NCI-H345 treated with DMSO at 0.1 percent for 48 hours (cell line): ENCODE measurements at regions not wholly inside any gene's neighbourhood (a gene's known extent, or its start where the extent isn't known, plus 50 kb on each side); places are given as distances from the start of the nearest gene placed in this dataset.
"Not testable (repeated sequence)": the region's sequence is repeated elsewhere in the genome, so short reads cannot be mapped to it uniquely, and the experiment has no call there.

ENCODE experiments used
- DNase-seq: peaks from one replicate; lab custom pipeline; 2025; ENCODE audit not compliant: unreplicated experiment; lab: John Stamatoyannopoulos, UW

GRCh38 chr9:97772145-97772544, 75.0 kb upstream of the XPA start:
- DNase-seq, result no peak

- no peak for DNase-seq
Observed at GRCh38 chr9:97773091-97773490, 76.0 kb upstream of the XPA start.

DNA sequence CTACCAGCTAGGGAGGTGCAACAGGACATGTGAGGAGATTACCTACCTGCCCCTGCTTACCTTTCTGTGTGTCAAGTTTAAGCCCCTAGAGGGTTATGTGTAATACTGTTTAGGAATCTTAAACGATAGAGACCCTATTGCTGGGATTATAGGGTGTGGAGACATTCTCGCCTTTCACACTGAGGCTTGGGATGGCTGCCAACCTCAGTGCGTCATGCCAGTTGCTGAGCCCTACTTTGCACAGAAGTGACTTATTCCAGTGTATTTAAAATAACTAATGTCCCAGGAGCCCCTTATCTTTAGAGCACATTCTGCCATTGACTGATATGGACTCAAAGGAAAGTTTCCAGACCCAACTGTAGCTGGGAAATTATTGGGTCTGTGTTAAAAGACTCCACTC, 76.6 kb upstream of the XPA start:
- DNase-seq, result no peak

DNA sequence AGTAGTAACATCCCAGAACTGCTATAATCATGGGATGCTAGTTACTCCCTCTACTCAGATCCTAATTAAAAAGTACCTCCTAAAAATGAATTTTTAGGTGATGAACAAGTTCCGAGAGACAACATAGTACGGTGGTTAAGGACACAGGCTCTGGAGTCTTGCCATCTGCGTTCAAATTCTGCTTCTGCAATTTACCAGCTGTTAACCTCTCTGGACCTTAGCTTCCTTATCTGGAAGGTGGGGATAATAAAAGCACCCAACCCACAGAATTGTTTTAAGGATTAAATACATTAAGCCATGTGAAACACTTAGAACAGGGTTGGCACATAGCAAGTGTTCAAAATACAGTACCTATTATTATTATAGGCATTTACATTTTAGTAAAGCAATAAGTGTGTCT, 77.5 kb upstream of the XPA start:
- no peak for DNase-seq

- DNase-seq, result not testable (repeated sequence)
Observed at GRCh38 chr9:97778740-97779139, 74.3 kb upstream of the FOXE1 start.

GRCh38 chr9:97779608-97780007, 73.4 kb upstream of the FOXE1 start:
- DNase-seq, result no peak

GRCh38 chr9:97781902-97782301, 71.1 kb upstream of the FOXE1 start:
- DNase-seq, result no peak

DNA sequence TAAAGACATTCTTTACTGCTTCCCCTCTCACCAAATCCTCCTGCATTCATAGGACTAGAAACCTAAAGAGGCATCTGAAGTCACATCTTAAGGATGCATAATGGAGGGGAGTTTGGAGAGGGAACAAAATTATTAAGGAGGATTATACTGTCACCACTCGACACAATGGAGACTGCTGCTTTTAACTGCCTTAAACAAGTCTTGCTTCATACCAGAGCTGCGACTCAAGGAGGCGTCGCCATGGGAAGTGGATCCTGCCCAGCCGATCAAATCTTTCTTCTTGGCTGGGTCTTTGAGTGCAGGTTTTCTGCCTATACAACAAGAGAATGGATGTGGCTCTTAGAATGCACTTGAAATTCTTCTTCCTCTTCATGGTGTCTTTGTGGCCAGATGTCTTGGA, 66.7 kb upstream of the FOXE1 start:
- DNase-seq, result no peak

DNA sequence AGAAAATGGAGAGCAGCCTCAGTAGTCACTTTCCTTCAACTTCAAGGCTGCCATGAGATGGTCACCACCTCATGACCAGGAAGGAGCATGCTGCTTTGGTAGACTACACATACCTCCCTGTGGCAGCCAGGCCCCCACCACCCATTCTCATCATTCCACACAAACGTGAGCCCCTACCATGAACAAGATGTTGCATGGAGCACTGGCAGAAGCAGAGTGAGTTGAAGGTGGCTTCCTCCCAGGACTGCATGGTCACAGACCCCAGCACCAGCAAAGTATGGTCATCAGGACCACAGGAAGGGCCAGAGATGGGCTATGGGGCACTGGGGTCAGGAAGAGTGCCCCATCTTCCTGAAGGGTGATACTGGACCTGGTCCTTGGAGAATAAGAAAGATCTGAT, 65.5 kb upstream of the FOXE1 start:
- no peak for DNase-seq

- DNase-seq, result no peak
Observed at GRCh38 chr9:97788763-97789663, 64.0 kb upstream of the FOXE1 start.

DNA sequence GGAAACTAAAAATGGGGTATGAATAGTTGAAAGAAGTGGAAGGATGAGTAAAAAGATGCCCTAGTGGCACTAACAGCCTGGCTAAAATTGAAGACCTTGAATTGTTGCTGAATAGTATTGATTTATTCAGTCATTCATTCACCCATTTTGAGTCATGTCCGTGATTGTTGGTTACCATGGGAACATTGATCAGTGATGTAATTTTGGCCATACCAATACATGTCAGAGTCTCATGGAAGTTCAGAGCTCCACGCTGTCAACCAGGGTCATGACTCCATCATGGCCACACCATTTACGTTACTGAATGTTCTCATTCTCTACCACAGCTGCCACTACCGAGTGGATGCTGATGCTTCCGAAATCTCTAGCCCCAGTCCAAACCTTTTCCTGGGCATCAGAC, 62.5 kb upstream of the FOXE1 start:
- no peak for DNase-seq

- DNase-seq, result no peak
Observed at GRCh38 chr9:97791542-97791941, 61.5 kb upstream of the FOXE1 start.

DNA sequence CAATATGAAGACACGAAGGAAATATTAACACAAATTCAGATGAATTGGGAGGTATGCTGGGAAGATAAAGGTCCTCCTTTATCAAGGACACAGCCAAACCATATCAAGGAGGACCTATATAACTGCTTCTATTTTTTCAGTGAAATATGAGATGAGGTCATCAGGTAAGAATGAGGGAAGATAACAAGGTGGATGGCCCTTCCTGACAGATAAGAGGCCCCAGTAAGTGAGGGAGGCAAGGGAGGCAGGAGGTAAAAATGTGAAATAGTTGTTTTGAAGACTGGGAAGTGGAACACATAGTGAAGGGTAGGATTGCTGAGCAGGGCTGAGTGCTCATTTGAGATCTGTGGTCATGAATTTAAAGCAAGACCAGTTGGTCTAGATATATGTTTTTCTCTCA, 60.0 kb upstream of the FOXE1 start:
- DNase-seq, result no peak

DNA sequence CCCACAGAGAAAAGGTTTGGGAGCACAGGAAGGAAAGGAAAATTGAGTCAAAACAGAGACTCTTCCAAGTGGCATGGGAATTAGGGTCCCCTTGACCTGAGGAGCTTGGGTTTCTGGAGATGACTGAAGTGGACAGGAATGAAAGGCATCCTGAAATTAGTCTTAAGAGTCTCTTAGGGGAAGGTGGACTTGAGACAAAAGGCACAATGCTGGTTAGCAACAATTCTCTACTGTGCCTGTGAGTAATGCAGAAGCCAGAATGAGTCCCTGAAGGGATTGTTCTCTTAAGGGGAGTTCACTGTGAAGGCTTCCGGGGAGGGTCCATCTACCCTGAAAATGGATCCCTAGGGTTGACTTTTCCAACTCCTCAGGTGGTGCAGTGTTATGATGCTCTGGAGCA, 58.4 kb upstream of the FOXE1 start:
- no peak for DNase-seq

- not testable (repeated sequence) for DNase-seq
Observed at GRCh38 chr9:97796176-97796575, 56.9 kb upstream of the FOXE1 start.

- DNase-seq, result no peak
Observed at GRCh38 chr9:97801180-97801579, 51.8 kb upstream of the FOXE1 start.

DNA sequence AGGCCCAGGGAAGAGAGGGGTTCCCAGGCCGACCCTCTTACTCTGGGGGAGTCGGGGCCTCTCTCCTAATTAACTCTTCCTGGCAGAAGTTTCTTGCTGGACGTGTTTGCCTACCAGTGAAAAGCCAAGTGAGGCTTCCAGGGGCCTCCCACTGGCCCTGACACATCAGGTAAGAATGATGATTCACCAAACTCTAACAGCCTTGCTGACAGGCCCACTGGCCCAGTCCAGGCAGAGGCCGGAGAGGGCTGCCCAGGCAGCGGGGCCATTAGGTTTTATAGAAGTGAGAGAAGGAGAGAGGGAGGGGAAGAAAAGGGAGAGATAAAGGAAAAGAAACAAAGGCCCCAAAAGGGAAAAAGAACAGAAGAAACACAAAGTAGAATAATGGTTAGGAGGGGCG, 50.8 kb upstream of the FOXE1 start:
- DNase-seq, result no peak

GRCh38 chr9:97803167-97804058, 49.6 kb upstream of the FOXE1 start:
- peak; percentile 44 for DNase-seq
